GM19467 (cell line): ENCODE measurements at regions not wholly inside any gene's neighbourhood (a gene's known extent, or its start where the extent isn't known, plus 50 kb on each side); places are given as distances from the start of the nearest gene placed in this dataset.

ENCODE experiments used
- ATAC-seq: cut with Tn5 transposase; IDR thresholded peaks from one replicate; pipeline ENCODE4 v1.9.1; 2021; ENCODE audit warnings: mild to moderate bottlenecking, moderate library complexity; ENCODE audit not compliant: unreplicated experiment

GRCh38 chr6:166050559-166050958 is 117.1 kb downstream of the TBXT start:
- ATAC-seq = no peak

DNA sequence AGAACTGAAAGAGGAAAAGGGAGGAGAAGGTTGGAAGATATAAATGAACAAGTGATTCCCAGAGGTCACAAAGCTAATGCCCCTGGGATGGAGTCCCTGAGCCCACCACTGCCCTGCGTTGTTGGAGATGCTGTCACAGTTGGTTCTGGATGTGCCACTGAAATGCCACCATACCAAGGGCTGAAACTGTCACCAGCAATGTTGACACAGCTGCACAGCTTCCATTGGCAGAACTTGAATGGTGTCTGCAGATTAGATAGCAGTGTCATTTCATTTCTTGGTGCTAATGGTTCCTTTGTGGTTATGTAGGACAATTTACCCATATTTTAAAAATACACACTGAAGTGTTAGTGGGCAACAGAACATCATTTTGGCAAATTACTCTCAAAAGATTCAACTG is 120.7 kb downstream of the TBXT start:
- no peak for ATAC-seq

GRCh38 chr6:166046226-166046625 is 121.4 kb downstream of the TBXT start:
- ATAC-seq = no peak

DNA sequence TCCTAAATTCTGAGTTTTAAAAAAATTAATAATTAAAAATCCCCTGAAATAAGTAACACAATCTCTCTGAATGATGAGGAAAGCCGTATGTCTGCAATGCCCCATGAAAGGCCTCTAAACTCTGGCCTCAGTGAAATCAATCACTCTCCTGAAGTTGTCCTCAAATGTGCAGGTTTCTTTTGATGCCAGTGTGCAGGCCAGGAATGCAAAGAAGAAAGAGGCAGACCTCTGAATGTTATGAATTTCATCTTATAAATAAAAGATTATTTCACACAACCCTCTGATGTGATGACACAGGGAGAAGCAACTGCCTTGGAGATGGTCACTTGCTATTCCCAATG is 121.8 kb downstream of the TBXT start:
- ATAC-seq = no peak

GRCh38 chr6:166045173-166045859 is 122.3 kb downstream of the TBXT start:
- no peak for ATAC-seq

DNA sequence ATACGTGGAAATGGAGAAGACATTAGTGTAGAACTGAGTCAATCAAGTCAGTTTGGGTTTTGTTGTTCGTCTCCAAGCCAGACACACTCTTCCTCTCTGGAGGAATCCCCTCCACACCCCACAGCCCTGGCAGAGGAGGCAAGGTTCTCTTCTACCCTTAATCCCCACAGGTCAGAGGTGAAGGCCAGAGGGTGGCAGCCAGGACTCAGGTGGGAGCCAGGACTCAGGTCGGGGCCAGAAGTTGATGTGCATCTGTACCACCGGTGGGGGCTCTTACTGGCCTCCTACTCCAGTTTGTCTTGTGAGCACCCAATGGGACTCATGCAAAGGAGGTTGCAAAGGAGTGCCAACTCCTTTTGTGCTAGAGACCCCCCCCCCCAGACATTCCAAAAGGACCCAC is 126.4 kb downstream of the TBXT start:
- ATAC-seq = no peak

GRCh38 chr6:166040292-166040691 is 127.4 kb downstream of the TBXT start:
- ATAC-seq = no peak

DNA sequence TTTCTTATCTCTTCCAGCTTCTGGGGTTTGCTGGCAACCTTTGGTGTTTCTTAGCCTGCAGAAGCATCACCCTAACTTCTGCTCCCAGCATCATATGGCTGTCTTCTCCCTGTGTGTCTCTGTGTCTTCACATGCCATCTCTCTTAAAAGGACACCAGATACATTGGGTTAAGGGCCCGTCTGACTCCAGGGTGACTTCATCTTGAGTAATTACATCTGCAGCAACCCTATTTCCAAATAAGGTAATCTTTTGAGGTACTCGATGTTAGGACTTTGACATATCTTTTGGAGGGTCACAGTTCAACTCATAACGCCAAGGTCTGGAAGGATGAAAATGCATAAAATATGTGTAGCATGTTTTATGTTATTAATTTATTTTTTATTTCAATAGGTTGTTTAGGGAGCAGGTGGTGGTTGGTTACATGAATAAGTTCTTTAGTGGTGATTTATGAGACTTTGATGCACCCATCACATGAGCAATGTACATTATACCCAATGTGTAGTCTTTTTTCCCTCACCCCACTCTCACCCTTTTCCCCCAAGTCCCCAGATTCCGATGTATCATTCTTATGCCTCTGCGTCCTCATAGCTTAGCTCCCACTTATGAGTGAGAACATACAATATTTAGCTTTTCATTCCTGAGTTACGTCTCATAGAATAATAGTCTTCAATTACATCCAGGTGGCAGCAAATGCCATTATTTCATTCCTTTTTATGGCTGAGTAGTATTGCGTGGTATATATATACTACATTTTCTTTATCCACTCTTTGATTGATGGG is 131.1 kb downstream of the TBXT start:
- no peak for ATAC-seq

- ATAC-seq = peak; percentile 56
Measured at GRCh38 chr6:166032366-166033200, 135.1 kb downstream of the TBXT start.

- ATAC-seq = no peak
Measured at GRCh38 chr6:166031275-166031674, 136.4 kb downstream of the TBXT start.

DNA sequence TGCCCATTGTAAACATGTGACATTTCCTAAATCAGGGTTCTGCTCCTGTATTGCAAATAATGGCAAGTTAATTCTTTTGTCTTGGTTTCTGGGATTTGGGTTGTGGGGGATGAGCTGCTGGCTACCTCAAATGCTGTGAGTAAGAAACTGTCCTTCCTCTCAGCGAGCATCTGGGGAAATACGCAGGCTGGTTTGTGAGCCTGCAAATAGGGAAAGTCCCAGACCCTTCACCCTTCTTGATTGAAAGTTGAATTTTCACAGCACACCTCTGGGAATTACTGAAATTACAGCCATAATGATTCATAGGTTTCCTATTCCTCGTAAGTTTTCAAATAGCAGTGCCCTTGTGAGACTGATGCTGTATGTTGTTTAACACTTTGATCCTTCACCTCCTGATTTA is 138.1 kb downstream of the TBXT start:
- no peak for ATAC-seq

DNA sequence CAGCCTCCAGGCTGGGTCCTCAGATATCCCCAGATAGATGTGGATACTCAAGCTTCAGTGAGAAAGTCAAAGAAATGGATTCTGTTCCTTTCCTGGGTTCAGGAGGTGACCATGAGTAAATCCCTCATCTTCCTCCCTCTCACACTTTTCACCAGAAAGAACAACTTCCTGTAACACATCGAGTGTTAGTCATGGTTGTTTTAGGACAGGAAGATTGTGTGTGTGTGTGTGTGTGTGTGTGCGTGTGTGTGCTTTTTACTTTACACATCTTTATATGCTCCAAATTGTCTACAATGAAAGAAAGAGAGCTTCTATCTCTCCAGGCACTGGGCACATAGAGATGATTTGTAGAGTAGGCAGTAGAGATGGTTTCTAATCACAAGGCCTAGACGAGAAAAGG is 139.9 kb downstream of the TBXT start:
- no peak for ATAC-seq

- ATAC-seq = no peak
Measured at GRCh38 chr6:166026586-166027126, 141.0 kb downstream of the TBXT start.

GRCh38 chr6:166025149-166025898 is 142.3 kb downstream of the TBXT start:
- no peak for ATAC-seq

- no peak for ATAC-seq
Measured at GRCh38 chr6:166024252-166024651, 143.4 kb downstream of the TBXT start.

DNA sequence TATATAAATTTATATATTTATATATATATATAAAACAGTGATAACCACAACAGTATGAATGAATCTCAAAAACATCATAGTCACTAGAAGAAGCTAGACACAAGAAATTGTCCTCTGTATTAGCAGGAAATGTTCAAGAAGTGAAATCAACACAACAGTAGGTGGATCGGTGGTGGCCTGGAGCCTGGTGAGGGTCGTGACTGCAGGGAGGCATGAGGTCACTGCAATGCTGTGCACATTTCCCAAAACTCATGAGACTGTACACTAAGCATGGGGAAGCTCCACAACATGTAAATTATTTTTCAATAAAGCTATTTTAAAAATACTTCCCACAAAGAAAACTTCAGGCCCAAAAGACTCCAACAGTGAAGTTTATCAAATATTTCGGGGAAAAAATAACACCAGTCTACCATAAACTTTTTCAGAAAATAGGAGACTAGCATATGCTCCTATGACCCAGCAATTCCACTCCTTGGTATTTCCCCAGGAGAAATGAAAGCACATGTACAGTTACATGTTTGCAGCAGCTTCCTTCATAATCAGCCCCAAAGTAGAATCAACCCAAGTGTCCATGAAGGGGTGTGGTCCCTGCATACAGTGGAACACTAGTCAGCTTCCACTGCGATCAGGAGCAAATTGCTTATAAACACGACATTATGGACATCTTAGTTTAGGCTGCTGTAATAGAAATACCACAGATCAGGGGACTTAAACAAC is 144.2 kb downstream of the TBXT start:
- no peak for ATAC-seq

DNA sequence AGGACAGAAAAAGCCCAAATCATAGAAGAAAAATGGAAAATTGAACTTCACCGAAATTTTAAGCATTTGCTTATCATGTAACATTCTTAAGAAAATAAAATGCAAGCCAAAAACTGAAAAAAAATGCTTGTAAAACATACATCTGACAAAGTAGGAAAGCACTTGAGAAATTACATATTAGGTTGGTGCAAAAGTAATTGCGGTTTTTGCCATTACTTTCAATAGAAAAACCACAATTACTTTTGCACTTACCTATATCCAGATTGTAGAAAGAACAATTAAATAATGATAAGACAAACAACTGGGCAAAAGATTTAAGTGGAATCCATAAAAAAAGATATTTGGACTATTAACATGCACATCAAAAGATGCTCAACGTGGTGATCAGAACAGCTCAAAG is 146.2 kb downstream of the TBXT start:
- ATAC-seq = no peak

- no peak for ATAC-seq
Measured at GRCh38 chr6:166019214-166019613, 148.4 kb downstream of the TBXT start.

GRCh38 chr6:166017032-166017635 is 150.5 kb downstream of the TBXT start:
- no peak for ATAC-seq

DNA sequence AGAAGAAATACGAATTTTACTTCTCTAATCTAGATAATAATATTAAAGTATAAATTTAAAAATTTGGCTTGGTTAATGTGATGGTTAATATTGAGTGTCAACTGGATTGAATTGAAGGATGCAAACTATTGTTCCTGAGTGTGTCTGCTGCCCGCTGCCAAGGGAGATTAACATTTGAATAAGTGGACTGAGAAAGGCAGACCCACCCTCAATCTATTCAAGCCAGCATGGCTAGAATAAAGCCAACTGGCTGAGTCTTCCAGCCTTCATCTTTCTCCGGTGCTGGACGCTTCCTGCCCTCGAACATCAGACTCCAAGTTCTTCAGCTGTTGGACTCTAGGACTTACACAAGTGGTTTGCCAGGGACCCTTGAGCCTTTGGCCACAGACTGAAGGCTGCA is 152.7 kb downstream of the TBXT start:
- ATAC-seq = no peak
